Activated CD4-positive, CD25-positive, alpha-beta regulatory T cell (primary cell): ENCODE measurements at regions not wholly inside any gene's neighbourhood (a gene's known extent, or its start where the extent isn't known, plus 50 kb on each side); places are given as distances from the start of the nearest gene placed in this dataset.
"Not testable (repeated sequence)": the region's sequence is repeated elsewhere in the genome, so short reads cannot be mapped to it uniquely, and the experiment has no call there.

Experiments
- DNase-seq, 4 experiments: peaks; one replicate each; lab custom pipeline; 2025; lab: John Stamatoyannopoulos, UW

DNA sequence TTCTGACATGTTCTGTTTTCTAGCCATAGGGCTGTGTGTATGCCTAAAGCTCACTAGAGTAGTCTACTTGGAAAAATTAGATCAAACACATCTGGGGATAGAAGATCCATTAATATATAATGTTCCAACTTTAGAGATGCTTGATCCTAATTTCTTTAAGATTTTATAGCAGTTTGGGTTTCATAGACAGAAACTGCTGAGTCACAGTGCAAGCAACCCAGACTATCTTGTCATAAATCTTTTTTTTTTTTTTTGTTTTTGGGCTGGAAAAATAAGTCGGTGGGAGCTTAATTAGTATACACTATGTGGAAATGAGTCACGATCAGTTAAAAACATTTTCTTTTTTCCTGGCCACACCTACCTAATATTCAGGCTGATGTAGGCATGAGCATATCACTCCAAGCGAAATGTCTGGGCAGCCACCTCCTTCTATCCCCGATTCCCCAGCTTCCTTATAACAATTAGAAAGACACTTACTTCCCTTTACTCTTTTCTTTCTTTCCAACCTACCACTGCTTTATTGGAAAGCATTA, 58.2 kb upstream of the CASK start:
- no peak for DNase-seq

DNA sequence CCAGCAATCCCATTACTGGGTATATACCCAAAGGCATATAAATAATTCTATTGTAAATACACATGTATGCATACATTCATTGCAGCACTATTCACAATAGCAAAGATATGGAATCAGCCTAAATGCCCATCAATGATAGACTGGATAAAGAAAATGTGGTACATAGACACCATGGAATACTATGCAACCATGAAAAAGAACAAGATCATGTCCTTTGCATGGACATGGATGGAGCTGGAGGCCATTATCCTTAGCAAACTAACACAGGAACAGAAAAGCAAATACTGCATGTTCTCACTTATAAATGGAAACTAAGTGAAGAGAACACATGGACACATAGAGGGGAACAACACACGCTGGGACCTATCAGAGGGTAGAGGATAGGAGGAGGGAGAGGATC, 51.3 kb upstream of the CASK start:
- not testable (repeated sequence) for DNase-seq

DNA sequence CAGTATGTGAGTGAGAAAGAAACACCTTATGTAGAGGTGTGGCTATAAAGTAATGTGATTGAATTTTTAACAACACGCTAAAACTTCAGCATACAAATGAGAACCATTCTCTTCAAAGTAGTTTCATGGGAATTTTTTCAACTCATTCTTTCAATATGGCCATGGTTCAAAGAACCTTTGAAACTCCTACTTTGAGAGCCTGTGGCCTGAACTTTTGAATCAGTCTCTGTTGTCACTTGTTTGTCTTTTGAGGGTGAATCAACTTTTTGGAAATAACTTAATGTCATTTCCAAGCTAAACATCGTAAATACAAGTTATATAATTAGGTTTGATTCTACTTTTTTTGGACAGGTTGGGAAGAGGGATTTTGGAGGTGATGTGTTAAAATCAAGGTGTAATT, 49.9 kb upstream of the CASK start:
- DNase-seq: no peak
